Natural killer cell (primary cell): ENCODE measurements at regions not wholly inside any gene's neighbourhood (a gene's known extent, or its start where the extent isn't known, plus 50 kb on each side); places are given as distances from the start of the nearest gene placed in this dataset.

Source experiments
- ATAC-seq, 3 donors: fragments of 150-1000 bp in 2 of 3; fragments of 200-7000 bp in 1 of 3; cut with Tn5 transposase; 1 replicate in 1 of 3; 2 replicates in 2 of 3; pipeline ENCODE4 v1.10.0; 2021; ENCODE audit warnings: mild to moderate bottlenecking in 2 of 3, moderate library complexity in 2 of 3
- DNase-seq, 2 donors: peaks; one replicate each; pipeline versions ENCODE4 v3.0.0 to v3.0.0-alpha.2; 2013 to 2021; ENCODE audit warnings: mixed read lengths in 1 of 2
- H3K27ac ChIP-seq: one replicate; pipeline ENCODE4 v1.5.1; 2013; ENCODE audit warnings: mild to moderate bottlenecking, low read length
- H3K27me3 ChIP-seq: one replicate; pipeline ENCODE4 v1.6.1; 2013; ENCODE audit warnings: low read length; ENCODE audit not compliant: control insufficient read depth, insufficient read depth
- H3K36me3 ChIP-seq: one replicate; pipeline ENCODE4 v1.6.1; 2013; ENCODE audit warnings: low read length; ENCODE audit not compliant: control insufficient read depth, insufficient read depth
- H3K4me1 ChIP-seq: one replicate; pipeline ENCODE4 v1.6.1; 2013; ENCODE audit warnings: low read length; ENCODE audit not compliant: control insufficient read depth, insufficient read depth
- H3K4me3 ChIP-seq: one replicate; pipeline ENCODE4 v1.5.1; 2013; ENCODE audit warnings: low read length
- H3K9me3 ChIP-seq: one replicate; pipeline ENCODE4 v1.6.1; 2013; ENCODE audit warnings: low read length; ENCODE audit not compliant: control insufficient read depth, insufficient read depth
- H3K27ac Mint-ChIP-seq, 2 donors: one replicate each; pipeline ENCODE4 v1.8.0; 2022; ENCODE audit warnings: mild to moderate bottlenecking in 2 of 2, mixed read lengths in 2 of 2, moderate library complexity in 1 of 2
- H3K27me3 Mint-ChIP-seq, 2 donors: one replicate each; pipeline ENCODE4 v1.8.0; 2022; ENCODE audit warnings: low read depth in 2 of 2, mixed read lengths in 2 of 2
- H3K36me3 Mint-ChIP-seq: one replicate; pipeline ENCODE4 v1.8.0; 2022; ENCODE audit warnings: mixed read lengths
- H3K4me1 Mint-ChIP-seq, 2 donors: one replicate each; pipeline ENCODE4 v1.8.0; 2022; ENCODE audit warnings: mixed read lengths in 2 of 2
- H3K4me3 Mint-ChIP-seq: one replicate; pipeline ENCODE4 v1.8.0; 2022; ENCODE audit warnings: mild to moderate bottlenecking, moderate library complexity, mixed read lengths
- H3K9me3 Mint-ChIP-seq, 2 donors: one replicate each; pipeline ENCODE4 v1.8.0; 2022; ENCODE audit warnings: mixed read lengths in 2 of 2
- CTCF ChIP-seq: fragments of 200-600 bp; IDR thresholded peaks from one replicate; pipeline ENCODE4 v1.8.0; 2022; ENCODE audit warnings: antibody characterized with exemption
- WGBS: methylation state at CpG from one replicate; pipeline ENCODE4 v1.1.7; 2013; ENCODE audit warnings: missing lambda C conversion rate; ENCODE audit not compliant: insufficient coverage; 5-methylcytosine and 5-hydroxymethylcytosine counted together
- intact Hi-C: fragments of 100-400 bp; cut with micrococcal nuclease; formaldehyde crosslinking; loops from one replicate; pipeline ENCODE4 v1.14.2; 2022

DNA sequence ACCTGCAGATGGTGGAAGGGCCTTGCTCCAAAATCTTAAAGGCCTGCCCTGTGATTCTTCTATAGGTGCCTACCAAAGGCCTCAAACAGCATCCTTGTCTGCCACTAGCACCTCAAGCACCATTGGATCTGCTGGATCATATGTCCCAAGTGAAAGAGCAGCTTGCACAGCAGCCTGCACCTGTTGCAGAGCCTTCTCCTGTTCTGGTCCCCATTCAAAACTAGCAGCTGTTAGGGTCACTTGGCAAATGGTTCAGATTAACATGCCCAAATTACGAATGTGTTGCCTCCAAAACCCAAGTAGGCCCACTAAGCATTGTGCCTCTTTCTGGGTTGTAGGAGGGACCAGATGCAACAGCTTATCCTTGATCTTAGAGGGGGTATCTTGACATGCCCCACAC lies 99.6 kb upstream of the F13A1 start:
- peaks cover 3% of the 10 kb centered on the region for H3K27me3 ChIP-seq
- no peaks in the 10 kb centered on the region for H3K36me3 ChIP-seq
- intact Hi-C loops: no loop called here
- Mint-ChIP-seq H3K27ac (no peak overlapping the region), H3K4me3 (no peak overlapping the region), H3K9me3 (peaks cover 2 to 6% of the 10 kb centered on the region in 2 donors), H3K27me3 (peaks cover 11 to 25% of the 10 kb centered on the region in 2 donors), H3K4me1 (no peaks in the 10 kb centered on the region), H3K36me3 (peaks cover 7% of the 10 kb centered on the region)
- WGBS: 64% methylated on average over 1 of the region's 1 CpG
- H3K9me3 ChIP-seq: peaks cover 3% of the 10 kb centered on the region
- no peak for TF ChIP-seq CTCF
- no peaks in the 10 kb centered on the region for H3K4me1 ChIP-seq
- no peak overlapping the region for H3K27ac ChIP-seq
- ATAC-seq (no peak), DNase-seq (no peak)
- H3K4me3 ChIP-seq: no peak overlapping the region

GRCh38 chr6:6434151-6434550 lies 113.7 kb upstream of the F13A1 start:
- intact Hi-C loops: no loop called here
- H3K4me1 ChIP-seq: no peaks in the 10 kb centered on the region
- 89% methylated on average over 2 of the region's 2 CpGs for WGBS

GRCh38 chr6:6434723-6435122 lies 114.3 kb upstream of the F13A1 start:
- Mint-ChIP-seq H3K4me1 (no peaks in the 10 kb centered on the region), H3K27me3 (peaks cover 16 to 51% of the 10 kb centered on the region in 2 donors), H3K36me3 (no peaks in the 10 kb centered on the region), H3K27ac (no peak overlapping the region), H3K9me3 (peaks cover 3 to 5% of the 10 kb centered on the region in 2 donors), H3K4me3 (no peak overlapping the region)
- ATAC-seq: no peak
- H3K4me3 ChIP-seq: no peak overlapping the region
- 86% methylated on average over 1 of the region's 1 CpG for WGBS
- no peaks in the 10 kb centered on the region for H3K9me3 ChIP-seq
- intact Hi-C loops: no loop called here
- H3K36me3 ChIP-seq: no peaks in the 10 kb centered on the region
- no peaks in the 10 kb centered on the region for H3K27me3 ChIP-seq
- no peaks in the 10 kb centered on the region for H3K4me1 ChIP-seq
- no peak for TF ChIP-seq CTCF
- H3K27ac ChIP-seq: no peak overlapping the region
- no peak for DNase-seq

More at GRCh38 chr6:6434151-6434550, 113.7 kb upstream of the F13A1 start:
- H3K9me3 ChIP-seq: no peaks in the 10 kb centered on the region
- H3K27ac ChIP-seq: no peak overlapping the region
- H3K4me3 Mint-ChIP-seq: no peak overlapping the region
- DNase-seq (no peak), ATAC-seq (no peak)
- no peak overlapping the region for H3K27ac Mint-ChIP-seq
- no peak overlapping the region for H3K4me3 ChIP-seq
- peaks cover 16 to 51% of the 10 kb centered on the region in 2 donors for H3K27me3 Mint-ChIP-seq
- no peak for TF ChIP-seq CTCF
- no peaks in the 10 kb centered on the region for H3K4me1 Mint-ChIP-seq
- no peaks in the 10 kb centered on the region for H3K36me3 Mint-ChIP-seq
- H3K27me3 ChIP-seq: no peaks in the 10 kb centered on the region
- H3K9me3 Mint-ChIP-seq: peaks cover 3 to 5% of the 10 kb centered on the region in 2 donors
- no peaks in the 10 kb centered on the region for H3K36me3 ChIP-seq

GRCh38 chr6:6436366-6436765 lies 115.9 kb upstream of the F13A1 start:
- intact Hi-C loops: no loop called here
- Histone ChIP-seq H3K4me1 (no peaks in the 10 kb centered on the region), H3K36me3 (no peaks in the 10 kb centered on the region), H3K27ac (no peak overlapping the region), H3K27me3 (no peaks in the 10 kb centered on the region), H3K9me3 (no peaks in the 10 kb centered on the region), H3K4me3 (no peak overlapping the region)
- DNase-seq (no peak), ATAC-seq (no peak)
- H3K27ac Mint-ChIP-seq: no peak overlapping the region
- H3K9me3 Mint-ChIP-seq: peaks cover 3 to 5% of the 10 kb centered on the region in 2 donors
- H3K27me3 Mint-ChIP-seq: peaks cover 16 to 51% of the 10 kb centered on the region in 2 donors
- H3K4me1 Mint-ChIP-seq: no peaks in the 10 kb centered on the region
- H3K4me3 Mint-ChIP-seq: no peak overlapping the region
- 96% methylated on average over 3 of the region's 4 CpGs for WGBS
- H3K36me3 Mint-ChIP-seq: no peaks in the 10 kb centered on the region
- no peak for TF ChIP-seq CTCF
